ENCODE measurements at regions not wholly inside any gene's neighbourhood (a gene's known extent, or its start where the extent isn't known, plus 50 kb on each side); places are given as distances from the start of the nearest gene placed in this dataset.
A peak's percentile ranks its signal among the peaks of the same experiment; 100 is the strongest.

GRCh38 chr2:120889936-120890335 is 154.3 kb downstream of the GLI2 start:
- WGBS, 2 donors (ENCODE audit: low coverage in 1 of 2) = 84 to 85% methylated on average over 3 of the region's 3 CpGs

DNA sequence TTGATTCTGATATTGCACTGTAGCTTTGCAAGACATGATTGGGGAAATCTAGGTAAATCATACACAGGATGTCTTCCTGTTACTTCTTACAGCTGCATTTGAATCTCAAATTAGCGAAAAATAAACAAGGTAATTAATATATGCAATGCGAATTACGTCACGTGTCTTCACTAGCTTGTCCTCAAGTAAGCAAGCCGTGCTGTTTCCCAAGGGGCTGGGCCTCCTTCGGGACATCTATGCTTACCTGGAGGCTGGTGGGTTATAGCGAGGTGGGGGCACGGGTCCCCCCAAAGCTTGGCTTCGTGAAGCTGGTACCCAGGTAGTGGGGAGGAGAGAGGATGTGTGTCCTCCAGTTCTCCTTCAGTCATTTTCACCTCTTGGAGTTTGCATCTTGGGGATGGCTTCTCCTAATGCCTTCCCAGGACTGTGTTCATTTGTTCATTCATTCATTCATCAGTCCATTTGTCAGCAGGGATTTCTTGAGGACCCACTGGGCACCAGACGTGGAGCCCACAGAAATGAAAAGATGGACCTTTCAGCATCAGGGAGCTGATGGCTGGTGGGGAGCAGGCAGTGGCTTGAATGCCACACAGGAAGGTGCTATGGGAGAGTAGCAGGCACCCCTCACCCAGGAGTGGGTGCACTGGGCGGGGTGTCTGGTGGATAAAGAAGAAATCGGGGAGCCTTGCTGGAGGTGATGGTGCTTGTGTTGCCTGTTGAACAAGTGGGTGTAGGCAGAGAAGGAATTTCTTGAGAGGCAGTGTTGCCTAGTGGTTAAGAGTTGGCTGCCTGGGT is 155.1 kb downstream of the GLI2 start:
- WGBS, 2 donors (ENCODE audit: low coverage in 1 of 2) = 86 to 90% methylated on average over 11 to 12 of the region's 12 CpGs
- peaks cover 0 to 6% (median 0%) of the 10 kb centered on the region in 4 donors for H3K4me1 ChIP-seq
- DNase-seq = no peak
- TF ChIP-seq POLR2A (IDR thresholded peaks at IDR 0.05) (no peak), POLR2AphosphoS5 (IDR thresholded peaks at IDR 0.05) (no peak), EP300 (IDR thresholded peaks at IDR 0.05; ENCODE audit: low read depth) (no peak)
- TF ChIP-seq, protein P1, sequence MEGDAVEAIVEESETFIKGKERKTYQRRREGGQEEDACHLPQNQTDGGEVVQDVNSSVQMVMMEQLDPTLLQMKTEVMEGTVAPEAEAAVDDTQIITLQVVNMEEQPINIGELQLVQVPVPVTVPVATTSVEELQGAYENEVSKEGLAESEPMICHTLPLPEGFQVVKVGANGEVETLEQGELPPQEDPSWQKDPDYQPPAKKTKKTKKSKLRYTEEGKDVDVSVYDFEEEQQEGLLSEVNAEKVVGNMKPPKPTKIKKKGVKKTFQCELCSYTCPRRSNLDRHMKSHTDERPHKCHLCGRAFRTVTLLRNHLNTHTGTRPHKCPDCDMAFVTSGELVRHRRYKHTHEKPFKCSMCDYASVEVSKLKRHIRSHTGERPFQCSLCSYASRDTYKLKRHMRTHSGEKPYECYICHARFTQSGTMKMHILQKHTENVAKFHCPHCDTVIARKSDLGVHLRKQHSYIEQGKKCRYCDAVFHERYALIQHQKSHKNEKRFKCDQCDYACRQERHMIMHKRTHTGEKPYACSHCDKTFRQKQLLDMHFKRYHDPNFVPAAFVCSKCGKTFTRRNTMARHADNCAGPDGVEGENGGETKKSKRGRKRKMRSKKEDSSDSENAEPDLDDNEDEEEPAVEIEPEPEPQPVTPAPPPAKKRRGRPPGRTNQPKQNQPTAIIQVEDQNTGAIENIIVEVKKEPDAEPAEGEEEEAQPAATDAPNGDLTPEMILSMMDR (IDR thresholded peaks at IDR 0.05) = no peak
- in situ Hi-C loops (cut with MboI; ENCODE audit: low pct_ligation_motif_present in 1 of 4, low pct_unique_long_range_greater_than_20kb in 1 of 4, low sequenced_read_pairs in 3 of 4) (no loop called here), intact Hi-C loops (cut with DNase I; ENCODE audit: low total_unique reads) (no loop called here)
- H3K27ac ChIP-seq = no peak overlapping the region
- no peak overlapping the region for H3K4me3 ChIP-seq
- no peaks in the 10 kb centered on the region for H3K36me3 ChIP-seq
- H3K27me3 ChIP-seq = peaks cover 6% of the 10 kb centered on the region
- H3K9me3 ChIP-seq = no peaks in the 10 kb centered on the region

More at GRCh38 chr2:120889936-120890335, 154.3 kb downstream of the GLI2 start:
- no peak overlapping the region for H3K4me3 ChIP-seq
- H3K9me3 ChIP-seq = no peaks in the 10 kb centered on the region
- peaks cover 0 to 6% (median 0%) of the 10 kb centered on the region in 4 donors for H3K4me1 ChIP-seq
- peaks cover 6% of the 10 kb centered on the region for H3K27me3 ChIP-seq
- H3K36me3 ChIP-seq = no peaks in the 10 kb centered on the region
- intact Hi-C loops (cut with DNase I; ENCODE audit: low total_unique reads) (no loop called here), in situ Hi-C loops (cut with MboI; ENCODE audit: low pct_ligation_motif_present in 1 of 4, low pct_unique_long_range_greater_than_20kb in 1 of 4, low sequenced_read_pairs in 3 of 4) (no loop called here)
- TF ChIP-seq EP300 (IDR thresholded peaks at IDR 0.05; ENCODE audit: low read depth) (no peak), POLR2A (IDR thresholded peaks at IDR 0.05) (no peak), POLR2AphosphoS5 (IDR thresholded peaks at IDR 0.05) (no peak)
- TF ChIP-seq, protein P1 (IDR thresholded peaks at IDR 0.05) = no peak
- DNase-seq = no peak
- H3K27ac ChIP-seq = no peak overlapping the region

DNA sequence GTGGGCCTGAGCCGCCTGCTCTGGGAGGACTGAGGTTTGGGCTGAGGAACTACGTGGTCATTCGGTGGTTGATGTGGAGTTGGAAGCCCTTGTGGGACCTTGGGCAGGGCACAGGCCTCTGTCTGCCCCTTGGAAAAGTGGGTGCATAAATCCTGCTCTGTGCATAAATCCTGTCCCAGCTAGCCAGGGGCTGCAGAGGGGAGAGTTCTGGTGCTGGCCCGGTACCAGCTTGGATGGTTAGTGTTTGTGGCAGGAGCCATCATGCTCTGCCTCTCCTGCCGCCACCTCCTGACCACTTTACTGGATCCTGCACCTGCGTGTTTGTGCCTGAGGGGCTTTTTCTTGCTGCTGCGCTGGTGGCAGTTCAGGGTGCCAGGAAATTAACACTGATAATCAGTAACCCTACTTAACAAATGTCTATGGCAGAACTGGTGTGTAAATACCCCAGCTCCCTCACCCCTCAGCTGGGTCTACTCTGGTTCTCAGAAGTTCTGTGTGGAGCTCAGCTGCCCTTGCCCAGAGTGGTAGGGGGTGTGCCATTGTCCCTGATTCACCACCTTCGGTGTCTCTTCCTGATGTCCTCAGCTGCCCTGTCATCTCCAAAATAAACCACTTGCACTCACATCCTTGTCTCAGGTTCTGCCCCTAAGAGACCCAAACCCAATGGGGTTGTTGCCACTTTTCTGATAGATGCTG is 156.8 kb downstream of the GLI2 start:
- no peak for DNase-seq
- H3K36me3 ChIP-seq = no peaks in the 10 kb centered on the region
- intact Hi-C loops (cut with DNase I; ENCODE audit: low total_unique reads) (no loop called here), in situ Hi-C loops (cut with MboI; ENCODE audit: low pct_ligation_motif_present in 1 of 4, low pct_unique_long_range_greater_than_20kb in 1 of 4, low sequenced_read_pairs in 3 of 4) (no loop called here)
- H3K27ac ChIP-seq = no peak overlapping the region
- peaks cover 6% of the 10 kb centered on the region for H3K27me3 ChIP-seq
- H3K9me3 ChIP-seq = no peaks in the 10 kb centered on the region
- TF ChIP-seq EP300 (IDR thresholded peaks at IDR 0.05; ENCODE audit: low read depth) (no peak), POLR2AphosphoS5 (IDR thresholded peaks at IDR 0.05) (no peak), POLR2A (IDR thresholded peaks at IDR 0.05) (no peak)
- TF ChIP-seq, protein P1 (IDR thresholded peaks at IDR 0.05) = no peak
- 91% methylated on average over 8 of the region's 8 CpGs; no CpG with 5 or more reads in 1 of the 2 donors for WGBS, 2 donors (ENCODE audit: low coverage in 1 of 2)
- H3K4me1 ChIP-seq = peaks cover 0 to 6% (median 0%) of the 10 kb centered on the region in 4 donors
- no peak overlapping the region for H3K4me3 ChIP-seq

DNA sequence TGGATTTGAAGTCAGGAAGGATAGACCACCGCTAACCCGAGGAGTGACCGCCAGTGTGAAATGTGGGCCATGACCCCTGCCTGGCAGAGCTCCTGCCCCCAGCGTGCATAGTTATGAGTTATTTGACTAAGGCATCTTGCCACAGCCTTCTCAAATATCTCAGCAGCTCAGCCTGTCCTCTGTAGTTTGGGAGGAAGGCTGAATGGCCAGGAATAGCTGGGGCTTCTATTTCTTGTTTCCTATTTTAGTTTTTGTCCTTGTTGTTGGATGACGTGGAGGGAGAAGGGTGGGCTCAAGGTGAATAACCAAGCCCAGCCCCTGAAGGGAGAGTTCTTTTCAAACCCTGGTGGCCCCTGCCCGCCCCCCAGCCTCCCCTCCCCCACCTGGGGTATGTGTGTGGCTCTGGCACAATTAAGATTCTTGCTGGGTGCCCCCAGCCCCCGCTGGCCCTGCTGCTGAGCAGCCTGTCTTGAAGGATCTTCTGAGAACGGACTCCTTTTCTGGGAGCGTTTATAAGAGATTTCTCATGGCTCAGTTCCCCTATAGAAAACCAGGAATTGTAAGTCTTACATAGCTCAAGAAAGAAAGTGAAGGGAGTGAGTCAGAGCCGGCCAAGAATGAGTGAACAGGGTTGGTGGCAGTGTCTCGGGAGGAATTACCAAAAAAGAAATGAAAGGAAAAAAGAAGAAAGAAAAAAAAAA is 157.4 kb downstream of the GLI2 start:
- H3K36me3 ChIP-seq = no peaks in the 10 kb centered on the region
- no peak overlapping the region for H3K4me3 ChIP-seq
- 67% methylated on average over 11 of the region's 11 CpGs; no CpG with 5 or more reads in 1 of the 2 donors for WGBS, 2 donors (ENCODE audit: low coverage in 1 of 2)
- no peaks in the 10 kb centered on the region for H3K9me3 ChIP-seq
- in situ Hi-C loops (cut with MboI; ENCODE audit: low pct_ligation_motif_present in 1 of 4, low pct_unique_long_range_greater_than_20kb in 1 of 4, low sequenced_read_pairs in 3 of 4) = no loop called here
- H3K4me1 ChIP-seq = peaks cover 0 to 6% (median 0%) of the 10 kb centered on the region in 4 donors
- TF ChIP-seq EP300 (IDR thresholded peaks at IDR 0.05; ENCODE audit: low read depth) (no peak), POLR2AphosphoS5 (IDR thresholded peaks at IDR 0.05) (no peak), POLR2A (IDR thresholded peaks at IDR 0.05) (no peak)
- TF ChIP-seq, protein P1 (IDR thresholded peaks at IDR 0.05) = no peak
- DNase-seq = no peak
- H3K27me3 ChIP-seq = no peaks in the 10 kb centered on the region
- intact Hi-C loops (cut with DNase I; ENCODE audit: low total_unique reads) = no loop called here
- peak overlapping the region in 2 of 4 donors; percentile 12 to 35 for H3K27ac ChIP-seq
